T-helper 1 cell treated with Interleukin-12 subunit alpha and Interleukin-12 subunit beta and Interleukin-4 antibody, amounts not matched to agents 30 μg/mL and 1 μg/mL, for 36 hours (primary cell): ENCODE measurements at regions not wholly inside any gene's neighbourhood (a gene's known extent, or its start where the extent isn't known, plus 50 kb on each side); places are given as distances from the start of the nearest gene placed in this dataset.

Experiments used
- H3K27ac Mint-ChIP-seq: one replicate; pipeline ENCODE4 v1.8.0; 2021; ENCODE audit warnings: mild to moderate bottlenecking, mixed read lengths
- H3K27me3 Mint-ChIP-seq: one replicate; pipeline ENCODE4 v1.8.0; 2021; ENCODE audit warnings: low read depth, mixed read lengths
- H3K36me3 Mint-ChIP-seq: one replicate; pipeline ENCODE4 v1.8.0; 2021; ENCODE audit warnings: low read depth, mixed read lengths
- H3K4me1 Mint-ChIP-seq: one replicate; pipeline ENCODE4 v1.8.0; 2021; ENCODE audit warnings: low read depth, mixed read lengths
- H3K4me3 Mint-ChIP-seq: one replicate; pipeline ENCODE4 v1.8.0; 2021; ENCODE audit warnings: mild to moderate bottlenecking, moderate library complexity, mixed read lengths
- H3K9me3 Mint-ChIP-seq: one replicate; pipeline ENCODE4 v1.8.0; 2021; ENCODE audit warnings: mixed read lengths

DNA sequence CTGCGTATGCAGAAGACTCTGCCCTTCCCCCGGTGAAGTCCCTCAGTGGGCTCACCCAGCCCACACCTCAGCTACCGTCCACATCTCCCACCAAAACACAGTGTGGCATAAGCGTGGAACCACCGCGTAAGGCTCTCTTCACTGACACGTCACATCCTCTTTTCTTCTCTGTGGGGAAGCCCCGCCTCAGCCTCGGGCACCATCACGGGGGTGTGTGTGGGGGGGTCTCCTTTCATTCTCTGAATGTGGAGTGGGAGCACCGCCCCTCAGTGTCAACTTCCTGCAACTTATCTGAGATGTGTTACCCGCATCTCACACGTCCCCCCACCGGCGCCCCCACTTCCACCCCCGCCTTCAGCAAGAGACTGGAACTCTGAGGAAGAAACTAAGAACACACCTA lies 388.4 kb upstream of the JARID2 start:
- Mint-ChIP-seq H3K27ac (peak overlapping the region; percentile 89), H3K27me3 (no peaks in the 10 kb centered on the region), H3K36me3 (peaks cover 4% of the 10 kb centered on the region), H3K4me3 (peak overlapping the region; percentile 60), H3K9me3 (no peaks in the 10 kb centered on the region), H3K4me1 (peaks cover 18% of the 10 kb centered on the region)

DNA sequence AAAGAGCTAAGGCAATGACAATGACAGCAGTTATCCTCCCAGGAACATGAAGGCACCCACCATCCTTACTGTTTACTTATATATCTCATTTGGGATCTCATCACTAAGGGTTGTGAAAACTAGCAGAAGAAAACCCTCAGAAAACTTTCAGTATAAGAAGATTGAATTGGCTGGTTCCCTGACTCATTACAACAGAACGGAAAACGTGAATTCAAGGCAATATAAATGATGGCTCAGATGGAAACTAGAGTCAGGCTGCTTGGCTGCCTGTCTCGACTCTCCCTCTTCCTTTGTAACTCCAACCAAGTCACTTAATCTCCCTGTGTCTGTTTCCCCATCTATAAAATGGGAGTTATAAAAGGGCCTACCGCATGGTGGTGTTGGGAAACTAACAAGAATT lies 387.1 kb upstream of the JARID2 start:
- Mint-ChIP-seq H3K4me3 (no peak overlapping the region), H3K27ac (no peak overlapping the region), H3K4me1 (peaks cover 18% of the 10 kb centered on the region), H3K9me3 (no peaks in the 10 kb centered on the region), H3K27me3 (no peaks in the 10 kb centered on the region), H3K36me3 (peaks cover 4% of the 10 kb centered on the region)

DNA sequence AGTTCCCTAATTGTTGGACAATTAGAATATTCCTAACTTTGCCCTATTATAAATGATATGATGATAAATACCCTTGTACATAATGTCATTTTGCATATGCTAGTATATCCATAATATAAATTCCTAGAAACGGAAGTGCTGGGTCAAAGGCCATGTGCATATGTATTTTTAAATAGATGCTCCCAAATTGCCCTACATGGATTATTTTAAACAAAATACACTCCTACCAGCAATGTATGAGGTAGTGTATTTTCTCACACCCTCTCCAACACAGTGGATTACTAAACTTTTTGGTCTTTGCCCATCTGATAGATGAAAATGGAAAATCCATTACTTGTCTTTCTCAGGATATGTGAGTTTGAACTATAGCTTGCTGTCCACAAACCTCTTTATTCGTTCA lies 385.1 kb upstream of the JARID2 start:
- H3K27ac Mint-ChIP-seq = no peak overlapping the region
- no peaks in the 10 kb centered on the region for H3K27me3 Mint-ChIP-seq
- H3K36me3 Mint-ChIP-seq = peaks cover 4% of the 10 kb centered on the region
- no peaks in the 10 kb centered on the region for H3K9me3 Mint-ChIP-seq
- H3K4me1 Mint-ChIP-seq = peaks cover 22% of the 10 kb centered on the region
- no peak overlapping the region for H3K4me3 Mint-ChIP-seq

DNA sequence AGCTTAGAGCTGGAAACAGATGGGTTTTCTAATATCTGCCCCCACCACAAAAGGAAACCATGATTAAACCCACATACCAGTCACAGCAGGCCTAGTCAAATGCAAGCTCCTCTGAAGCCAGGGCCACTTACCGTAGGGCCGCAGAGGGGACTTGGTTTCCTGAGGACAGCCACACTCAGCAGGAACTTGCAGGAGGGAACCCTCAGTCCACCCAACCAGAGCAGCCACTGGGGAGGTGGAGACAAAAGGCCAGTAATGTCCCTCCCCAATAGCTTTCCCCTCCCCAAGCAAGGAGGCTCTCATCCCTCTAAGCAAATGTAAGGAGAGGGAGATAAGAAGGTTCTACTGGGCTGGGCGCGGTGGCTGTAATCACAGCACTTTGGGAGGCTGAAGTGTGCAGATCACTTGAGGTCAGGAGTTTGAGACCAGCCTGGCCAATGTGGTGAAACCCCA lies 384.4 kb upstream of the JARID2 start:
- Mint-ChIP-seq H3K36me3 (peaks cover 4% of the 10 kb centered on the region), H3K27ac (no peak overlapping the region), H3K4me3 (no peak overlapping the region), H3K4me1 (peaks cover 23% of the 10 kb centered on the region), H3K9me3 (no peaks in the 10 kb centered on the region), H3K27me3 (no peaks in the 10 kb centered on the region)

DNA sequence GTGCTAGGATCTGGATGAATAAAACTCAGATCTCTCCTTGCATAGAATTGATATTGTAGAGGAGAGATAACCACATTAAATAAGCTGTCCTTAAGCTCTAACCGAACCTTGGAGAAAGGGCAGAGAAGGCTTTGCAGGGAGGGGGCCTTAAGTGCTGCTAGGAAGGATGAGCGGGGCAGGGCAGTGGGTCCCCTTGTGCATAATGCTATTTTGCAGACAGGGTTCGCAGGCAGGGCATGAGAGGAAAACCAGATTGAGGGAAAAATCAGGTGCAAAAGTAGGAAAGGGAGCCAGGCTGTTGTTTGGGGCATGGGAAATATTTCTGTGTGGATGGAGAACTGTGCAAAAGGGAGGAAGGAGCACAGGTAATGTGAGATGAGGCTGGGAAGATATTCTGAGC lies 383.0 kb upstream of the JARID2 start:
- Mint-ChIP-seq H3K27ac (no peak overlapping the region), H3K9me3 (no peaks in the 10 kb centered on the region), H3K4me3 (no peak overlapping the region), H3K36me3 (no peaks in the 10 kb centered on the region), H3K27me3 (no peaks in the 10 kb centered on the region), H3K4me1 (peaks cover 18% of the 10 kb centered on the region)

DNA sequence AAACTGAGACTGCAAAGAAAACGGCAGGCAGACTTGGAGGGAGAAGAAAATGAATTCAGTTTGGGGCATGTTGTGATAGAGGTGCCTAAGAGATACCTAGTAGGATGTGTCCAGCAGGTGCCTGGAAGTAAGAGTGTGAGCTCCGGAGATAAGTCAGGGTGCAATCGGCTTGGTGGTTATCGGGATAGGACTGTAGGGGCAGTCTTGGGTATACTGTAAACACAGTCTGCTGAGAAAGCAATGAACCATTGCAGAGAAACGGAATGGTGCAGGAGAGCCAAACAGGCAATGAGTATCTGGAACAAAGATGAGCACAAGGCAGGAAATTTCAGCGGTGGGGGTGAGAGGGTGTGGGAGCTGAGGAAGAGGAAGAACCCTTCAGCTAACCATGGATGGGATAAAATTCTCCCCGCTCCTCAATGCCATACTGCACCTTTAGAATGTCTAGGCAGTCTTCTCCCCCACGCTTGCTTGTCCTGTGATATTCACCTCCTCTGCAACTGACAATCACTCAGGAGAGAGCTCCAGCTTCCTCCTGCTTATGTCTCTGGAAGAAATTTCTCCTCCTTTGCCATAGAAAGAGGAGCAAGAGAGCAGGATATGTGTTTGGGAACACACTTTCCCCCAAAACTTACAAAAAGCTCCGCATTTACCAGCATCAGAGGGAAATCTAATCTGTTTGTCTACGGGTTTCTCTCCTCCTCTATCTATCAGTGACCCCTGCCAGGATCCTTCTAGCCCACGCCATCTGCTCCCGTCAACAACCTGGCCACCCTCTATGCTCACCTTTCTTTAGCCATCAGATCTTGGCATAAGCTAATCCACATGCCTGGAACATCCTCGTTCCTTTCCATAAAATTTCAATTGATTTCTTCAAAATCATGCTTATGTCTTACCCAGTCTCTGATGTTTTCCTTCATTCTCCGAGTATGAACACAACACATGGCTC lies 381.7 kb upstream of the JARID2 start:
- Mint-ChIP-seq H3K4me1 (peaks cover 10% of the 10 kb centered on the region), H3K36me3 (no peaks in the 10 kb centered on the region), H3K27ac (no peak overlapping the region), H3K4me3 (no peak overlapping the region), H3K27me3 (no peaks in the 10 kb centered on the region), H3K9me3 (no peaks in the 10 kb centered on the region)

DNA sequence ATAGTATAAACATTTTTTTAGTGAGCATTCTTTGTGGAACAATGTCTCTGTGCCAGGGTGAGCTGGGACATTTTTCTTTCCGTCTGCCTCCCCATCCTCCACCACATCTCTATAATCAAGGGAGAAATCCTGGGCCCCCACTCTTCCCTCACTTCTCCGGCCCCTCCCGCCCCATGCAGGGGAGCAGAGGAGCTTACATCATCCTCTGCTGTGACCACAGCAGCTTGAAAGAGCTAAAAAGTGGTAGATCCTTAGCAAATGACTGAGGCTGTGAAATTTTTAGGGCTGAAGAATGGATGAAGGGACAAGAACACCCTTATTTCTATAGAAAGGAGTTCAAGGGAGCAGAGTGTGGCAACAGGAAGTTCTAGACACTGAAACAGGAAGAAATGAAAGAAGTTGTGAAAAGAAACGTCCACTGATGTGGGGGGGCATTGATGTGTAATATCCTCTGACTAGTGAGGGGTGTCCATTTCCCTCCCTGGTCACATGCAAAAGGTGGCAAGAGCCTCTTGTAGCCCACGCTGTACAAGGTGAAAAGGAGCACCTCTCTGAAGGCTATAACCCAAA lies 380.3 kb upstream of the JARID2 start:
- H3K4me1 Mint-ChIP-seq = peaks cover 10% of the 10 kb centered on the region
- peak overlapping the region; percentile 11 for H3K27ac Mint-ChIP-seq
- no peaks in the 10 kb centered on the region for H3K9me3 Mint-ChIP-seq
- peaks cover 3% of the 10 kb centered on the region for H3K27me3 Mint-ChIP-seq
- peaks cover 1% of the 10 kb centered on the region for H3K36me3 Mint-ChIP-seq
- H3K4me3 Mint-ChIP-seq = no peak overlapping the region

DNA sequence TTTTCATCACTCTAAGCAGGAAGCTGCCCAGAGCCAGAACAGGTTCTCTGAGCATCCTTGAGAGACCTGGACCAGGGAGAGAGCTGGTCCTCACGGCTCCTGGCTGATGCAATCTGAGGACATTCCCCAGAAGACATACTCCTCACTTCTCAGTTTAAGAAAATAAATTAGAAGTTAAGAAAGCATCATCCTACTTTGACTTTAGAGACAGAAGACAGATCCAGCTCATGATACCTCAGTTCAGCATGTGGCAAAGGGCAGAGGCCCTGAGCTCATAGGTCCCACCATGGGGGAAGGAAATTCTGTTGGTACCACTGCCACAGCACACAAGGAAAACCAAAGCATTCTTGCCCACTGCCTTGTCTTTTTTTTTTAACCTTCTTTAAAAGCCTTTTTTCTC lies 378.1 kb upstream of the JARID2 start:
- Mint-ChIP-seq H3K27ac (no peak overlapping the region), H3K9me3 (no peaks in the 10 kb centered on the region), H3K27me3 (peaks cover 3% of the 10 kb centered on the region), H3K4me3 (no peak overlapping the region), H3K36me3 (peaks cover 4% of the 10 kb centered on the region), H3K4me1 (peaks cover 10% of the 10 kb centered on the region)

DNA sequence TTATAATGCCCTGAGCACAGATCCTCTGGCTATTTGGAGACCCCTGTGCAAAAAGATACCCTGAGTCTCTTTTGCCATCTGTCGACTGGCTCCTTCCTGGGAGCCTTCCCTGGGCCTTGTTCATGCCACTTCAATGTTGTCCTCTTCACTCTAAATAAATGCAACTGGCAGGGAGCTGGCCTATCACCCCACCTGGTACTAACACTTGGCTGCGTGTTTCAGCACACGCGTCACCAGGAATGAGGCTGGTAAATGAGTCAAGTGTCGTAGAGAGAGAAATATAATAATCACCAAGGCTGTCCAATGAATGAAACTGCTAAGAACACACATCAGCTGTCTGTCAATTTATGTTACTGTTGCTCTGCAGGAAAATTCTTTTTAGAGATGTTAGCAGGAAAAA lies 374.6 kb upstream of the JARID2 start:
- Mint-ChIP-seq H3K4me1 (peaks cover 34% of the 10 kb centered on the region), H3K4me3 (no peak overlapping the region), H3K36me3 (peaks cover 4% of the 10 kb centered on the region), H3K9me3 (no peaks in the 10 kb centered on the region), H3K27me3 (peaks cover 3% of the 10 kb centered on the region), H3K27ac (no peak overlapping the region)

DNA sequence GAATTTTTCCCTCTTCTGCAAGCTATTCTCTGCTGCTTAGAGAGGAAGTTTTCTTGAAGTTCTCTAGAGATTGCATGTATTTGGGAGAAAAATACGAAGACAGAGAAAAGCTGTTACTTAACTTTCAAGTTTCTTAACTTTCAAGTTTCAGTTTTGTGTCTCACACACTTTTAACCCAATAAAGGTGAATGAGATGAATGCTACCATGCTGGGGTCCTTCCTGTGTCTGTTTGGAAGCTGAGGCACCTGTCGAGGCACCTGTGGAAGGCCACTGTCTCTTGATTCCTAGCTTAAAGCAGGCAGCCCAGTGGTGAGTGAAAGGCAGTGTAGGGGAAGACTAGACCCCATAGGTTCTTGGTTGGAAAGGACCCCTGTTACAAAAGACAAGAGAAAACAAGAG lies 372.8 kb upstream of the JARID2 start:
- H3K4me1 Mint-ChIP-seq = peaks cover 47% of the 10 kb centered on the region
- H3K36me3 Mint-ChIP-seq = peaks cover 4% of the 10 kb centered on the region
- no peak overlapping the region for H3K4me3 Mint-ChIP-seq
- no peak overlapping the region for H3K27ac Mint-ChIP-seq
- no peaks in the 10 kb centered on the region for H3K9me3 Mint-ChIP-seq
- H3K27me3 Mint-ChIP-seq = peaks cover 3% of the 10 kb centered on the region

DNA sequence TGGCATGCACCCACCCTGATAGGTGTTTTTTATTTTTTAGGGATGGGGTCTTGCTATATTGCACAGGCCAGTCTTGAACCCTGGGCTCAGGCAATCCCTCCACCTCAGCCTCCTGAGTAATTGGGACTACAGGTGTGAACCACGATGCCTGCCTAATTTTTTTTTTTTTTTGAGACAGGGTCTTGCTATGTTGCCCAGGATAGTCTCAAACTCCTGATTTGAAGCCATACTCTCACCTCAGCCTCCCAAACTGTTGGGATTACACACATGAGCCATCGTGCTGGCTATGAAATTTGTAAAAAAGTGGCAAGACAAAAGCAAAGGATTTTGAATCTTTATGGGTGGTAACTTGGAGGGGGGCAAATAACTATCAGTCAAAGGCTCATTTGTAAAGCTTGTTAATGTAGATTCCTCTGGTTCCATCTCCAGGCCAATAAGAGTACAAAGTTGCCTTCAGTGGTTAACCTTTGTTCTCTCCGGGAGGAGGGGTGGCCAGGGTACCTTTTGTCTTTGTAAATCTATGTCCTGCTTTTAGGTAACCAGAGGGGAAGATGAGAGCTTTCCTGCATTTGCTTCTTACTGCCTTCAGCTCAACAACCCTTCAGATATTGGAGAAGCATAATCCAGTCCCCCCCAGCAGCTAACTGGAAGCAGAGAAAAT lies 372.0 kb upstream of the JARID2 start:
- no peak overlapping the region for H3K27ac Mint-ChIP-seq
- no peak overlapping the region for H3K4me3 Mint-ChIP-seq
- peaks cover 4% of the 10 kb centered on the region for H3K36me3 Mint-ChIP-seq
- no peaks in the 10 kb centered on the region for H3K9me3 Mint-ChIP-seq
- H3K4me1 Mint-ChIP-seq = peaks cover 49% of the 10 kb centered on the region
- H3K27me3 Mint-ChIP-seq = peaks cover 3% of the 10 kb centered on the region

DNA sequence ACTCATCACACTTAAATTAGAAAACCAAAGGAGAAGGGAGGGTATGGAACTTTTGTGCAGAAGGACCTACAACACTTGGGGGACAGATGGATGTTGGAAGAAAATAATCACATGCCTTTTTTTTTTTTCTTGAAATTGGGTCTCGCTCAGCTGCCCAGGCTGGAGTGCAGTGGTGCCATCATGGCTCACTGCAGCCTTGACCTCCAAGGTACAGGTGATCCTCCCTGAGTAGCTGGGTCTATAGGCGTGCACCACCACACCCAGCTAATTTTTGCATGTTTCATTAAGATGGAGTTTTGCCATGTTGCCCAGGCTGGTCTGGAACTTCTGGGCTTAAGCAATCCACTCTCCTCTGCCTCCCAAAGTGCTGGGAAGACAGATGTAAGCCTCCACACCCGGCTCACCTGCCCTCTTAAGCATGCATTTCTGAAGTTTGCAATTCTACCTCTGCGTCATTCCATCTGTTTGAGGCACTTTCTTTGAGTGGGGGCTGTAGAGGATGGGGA lies 370.8 kb upstream of the JARID2 start:
- no peak overlapping the region for H3K4me3 Mint-ChIP-seq
- H3K27ac Mint-ChIP-seq = peak overlapping the region; percentile 92
- H3K9me3 Mint-ChIP-seq = no peaks in the 10 kb centered on the region
- H3K27me3 Mint-ChIP-seq = peaks cover under 1% of the 10 kb centered on the region
- peaks cover 49% of the 10 kb centered on the region for H3K4me1 Mint-ChIP-seq
- H3K36me3 Mint-ChIP-seq = peaks cover 4% of the 10 kb centered on the region

DNA sequence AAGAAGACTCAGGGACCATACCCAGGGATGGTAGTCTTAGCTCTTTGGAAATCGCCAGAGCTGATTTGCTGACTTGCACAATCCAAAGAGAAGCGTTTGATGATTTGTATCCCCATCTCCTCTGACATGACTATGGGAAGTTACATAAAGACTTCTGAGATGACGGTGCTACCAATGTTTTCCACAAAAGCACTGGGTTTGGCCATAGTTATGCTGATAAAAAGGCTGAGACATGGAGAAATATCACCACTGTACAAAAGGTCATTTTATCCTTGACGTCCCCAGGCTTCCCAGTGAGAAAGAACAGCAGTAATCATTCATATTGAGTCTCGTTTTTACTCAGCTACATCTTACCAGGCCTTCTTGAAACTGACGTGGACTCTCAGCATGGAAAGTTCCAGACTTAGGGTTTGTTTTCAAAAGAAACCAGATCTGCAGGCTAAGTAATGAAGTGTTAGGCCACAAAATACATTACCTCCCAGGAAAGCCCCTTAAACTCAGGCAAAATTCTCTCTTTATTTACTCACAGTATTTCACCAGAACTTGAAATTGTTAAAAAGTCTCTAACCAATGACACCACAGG lies 370.3 kb upstream of the JARID2 start:
- Mint-ChIP-seq H3K4me3 (peak overlapping the region; percentile 5), H3K27ac (peak overlapping the region; percentile 92)

DNA sequence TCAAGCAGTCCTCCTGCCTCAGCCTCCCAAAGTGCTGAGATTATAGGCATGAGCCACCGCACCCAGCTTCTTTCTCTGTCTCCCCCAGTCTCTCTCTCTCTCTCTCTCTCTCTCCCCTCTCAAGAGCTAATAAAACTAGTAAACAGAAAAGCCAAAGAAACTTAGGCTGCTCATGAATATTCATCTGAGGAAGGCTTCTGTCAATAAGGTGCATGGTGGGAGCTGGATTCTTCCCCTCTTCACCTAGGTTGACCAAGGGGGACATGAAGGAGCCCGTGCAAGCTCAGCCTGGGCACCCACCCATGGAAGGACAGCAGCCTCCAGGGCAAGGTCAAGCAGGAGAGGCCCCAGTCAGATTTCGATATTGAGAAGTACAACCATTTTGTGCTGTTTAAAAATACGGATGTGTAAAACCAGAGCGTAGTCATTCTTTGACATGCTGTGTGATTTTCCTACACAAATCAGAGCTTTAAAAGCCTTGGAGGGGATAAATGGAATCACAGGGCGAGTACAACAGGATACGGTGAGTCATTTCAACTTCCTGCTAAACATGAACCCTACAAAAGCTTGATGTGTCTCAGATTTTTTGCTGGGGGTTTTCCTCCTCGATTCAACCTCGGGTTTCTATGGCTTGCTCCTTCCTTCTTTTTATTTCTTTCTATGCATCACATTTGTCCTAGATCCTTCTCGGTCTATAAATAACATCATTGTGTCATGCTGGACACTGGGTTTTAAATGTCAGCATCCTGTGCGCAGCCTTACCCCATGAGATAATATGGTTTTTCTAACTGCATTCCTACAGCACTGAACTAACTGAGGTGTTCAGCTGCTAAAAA lies 368.9 kb upstream of the JARID2 start:
- peaks cover 50% of the 10 kb centered on the region for H3K4me1 Mint-ChIP-seq
- H3K36me3 Mint-ChIP-seq = no peaks in the 10 kb centered on the region
- no peaks in the 10 kb centered on the region for H3K27me3 Mint-ChIP-seq
- H3K27ac Mint-ChIP-seq = peak overlapping the region; percentile 80
- no peaks in the 10 kb centered on the region for H3K9me3 Mint-ChIP-seq
- peak overlapping the region; percentile 52 for H3K4me3 Mint-ChIP-seq

More for the DNA sequence above, 370.3 kb upstream of the JARID2 start:
- no peaks in the 10 kb centered on the region for H3K9me3 Mint-ChIP-seq
- H3K36me3 Mint-ChIP-seq = peaks cover 3% of the 10 kb centered on the region
- H3K27me3 Mint-ChIP-seq = no peaks in the 10 kb centered on the region
- peaks cover 49% of the 10 kb centered on the region for H3K4me1 Mint-ChIP-seq
